Endothelial cell of umbilical vein (primary cell): ENCODE measurements at regions not wholly inside any gene's neighbourhood (a gene's known extent, or its start where the extent isn't known, plus 50 kb on each side); places are given as distances from the start of the nearest gene placed in this dataset.

Experiments used
- BruUV-seq: library from RNA; stranded (reverse); fragments of 400-500 nt; replicated peaks from 2 replicates; lab custom pipeline; 2021; lab: Mats Ljungman, UMichigan
- CTCF ChIA-PET: fragments of 300-600, 350-600 bp; sonication (Branson Sonifier 250); formaldehyde crosslinking; loops from one replicate; lab custom pipeline; 2021; ENCODE audit warnings: antibody characterized with exemption, inconsistent platforms; lab: Charles Lee
- POLR2A ChIA-PET: fragments of 300-600, 350-600 bp; sonication (Branson Sonifier 250); formaldehyde crosslinking; loops from one replicate; lab custom pipeline; 2021; ENCODE audit warnings: antibody characterized with exemption, inconsistent platforms; lab: Charles Lee
- DNase-seq: peaks from one replicate; pipeline ENCODE4 v3.0.0-alpha.2; 2011; ENCODE audit warnings: low read depth, low spot score
- FAIRE-seq: peaks from 2 replicates; lab custom pipeline; 2011; peaks lifted over from hg19 to GRCh38; lab: Jason Lieb, UNC
- H2AFZ ChIP-seq: 2 replicates; pipeline ENCODE4 v1.6.0; 2012; ENCODE audit warnings: low read depth, low read length, control low read depth, inconsistent platforms
- H3K27ac ChIP-seq: 2 replicates; pipeline ENCODE4 v1.5.1; 2011; ENCODE audit warnings: low read depth, mild to moderate bottlenecking, control low read depth, low read length, moderate library complexity; ENCODE audit not compliant: insufficient read depth
- H3K27me3 ChIP-seq, 2 experiments: 2 replicates each; pipeline versions ENCODE4 v1.6.0 to v1.6.1; 2011; ENCODE audit warnings: low read length in 2 of 2, mixed read lengths in 1 of 2; ENCODE audit not compliant: control insufficient read depth in 2 of 2, insufficient read depth in 2 of 2
- H3K36me3 ChIP-seq, 2 experiments: 2 replicates in 1 of 2; 3 replicates in 1 of 2; pipeline ENCODE4 v1.5.1; 2011; ENCODE audit warnings: low read length in 2 of 2, mild to moderate bottlenecking in 1 of 2, moderate library complexity in 1 of 2; ENCODE audit not compliant: control insufficient read depth in 2 of 2, insufficient read depth in 2 of 2; ENCODE audit errors: extremely low read depth in 1 of 2
- H3K4me1 ChIP-seq: 3 replicates; pipeline ENCODE4 v1.5.1; 2011; ENCODE audit warnings: mild to moderate bottlenecking, low read length; ENCODE audit not compliant: control insufficient read depth, insufficient read depth; ENCODE audit errors: extremely low read depth
- H3K4me2 ChIP-seq: 2 replicates; pipeline ENCODE4 v1.6.1; 2011; ENCODE audit warnings: low read length, control low read depth, mixed read lengths; ENCODE audit not compliant: insufficient read depth
- H3K4me3 ChIP-seq, 3 experiments: fragments of 200-600 bp in 1 of 3; sonication (generic), shearing (Covaris generic) in 1 of 3; replicated peaks in 1 of 3; 2 replicates each; pipeline ENCODE4 v1.5.1; 2011 to 2016; ENCODE audit warnings: control low read depth in 3 of 3, low read length in 3 of 3, mild to moderate bottlenecking in 2 of 3, inconsistent platforms in 1 of 3, low read depth in 1 of 3, moderate library complexity in 1 of 3; ENCODE audit not compliant: insufficient read depth in 1 of 3
- H3K79me2 ChIP-seq: 2 replicates; pipeline ENCODE4 v1.6.0; 2012; ENCODE audit warnings: low read length, inconsistent platforms; ENCODE audit not compliant: control insufficient read depth, insufficient read depth
- H3K9ac ChIP-seq: replicated peaks from 2 replicates; pipeline ENCODE3; 2011; ENCODE audit warnings: low read length, control low read depth; ENCODE audit not compliant: insufficient read depth; ENCODE audit errors: extremely low read depth
- H3K9me1 ChIP-seq: replicated peaks from 3 replicates; pipeline ENCODE4 v1.6.0; 2011; ENCODE audit warnings: mild to moderate bottlenecking, low read length; ENCODE audit not compliant: control insufficient read depth, insufficient read depth; ENCODE audit errors: extremely low read depth
- H3K9me3 ChIP-seq: replicated peaks from 2 replicates; pipeline ENCODE4 v1.5.1; 2012; ENCODE audit warnings: low read length, inconsistent platforms; ENCODE audit not compliant: control insufficient read depth, insufficient read depth
- H4K20me1 ChIP-seq: replicated peaks from 2 replicates; pipeline ENCODE3; 2011; ENCODE audit warnings: mild to moderate bottlenecking, low read length; ENCODE audit not compliant: control insufficient read depth, insufficient read depth; ENCODE audit errors: extremely low read depth
- CTCF ChIP-seq, 2 donors: IDR thresholded peaks; 1 replicate in 1 of 2; 2 replicates in 1 of 2; pipeline ENCODE4 v1.5.1; 2011; ENCODE audit warnings: low read length in 2 of 2, mild to moderate bottlenecking in 2 of 2, moderate library complexity in 2 of 2, control low read depth in 1 of 2, inconsistent platforms in 1 of 2, low read depth in 1 of 2; ENCODE audit not compliant: insufficient read depth in 1 of 2; ENCODE audit errors: extremely low read depth in 1 of 2
- EZH2 ChIP-seq: IDR thresholded peaks from 2 replicates; pipeline ENCODE4 v1.6.1; 2012; ENCODE audit warnings: borderline replicate concordance, low read depth, mild to moderate bottlenecking, moderate library complexity, low read length, inconsistent platforms; ENCODE audit not compliant: severe bottlenecking
- FOS ChIP-seq: IDR thresholded peaks from 2 replicates; pipeline ENCODE4 v1.6.1; 2011; ENCODE audit warnings: mild to moderate bottlenecking, low read length, moderate library complexity, borderline replicate concordance; ENCODE audit not compliant: insufficient read depth
- GATA2 ChIP-seq: IDR thresholded peaks from 2 replicates; pipeline ENCODE4 v1.7.0; 2011; ENCODE audit warnings: low read depth, mild to moderate bottlenecking, moderate library complexity, mixed read lengths, low read length; ENCODE audit not compliant: insufficient read length, insufficient read depth
- JUN ChIP-seq: IDR thresholded peaks from 2 replicates; pipeline ENCODE4 v1.6.1; 2011; ENCODE audit warnings: borderline replicate concordance, low read depth; ENCODE audit not compliant: insufficient read length, insufficient read depth
- MYC ChIP-seq: IDR thresholded peaks from one replicate; pipeline ENCODE4 v1.6.1; 2011; ENCODE audit warnings: mild to moderate bottlenecking, low read depth, low read length
- POLR2A ChIP-seq: IDR thresholded peaks from 2 replicates; pipeline ENCODE4 v1.6.1; 2012; ENCODE audit warnings: low read depth, mild to moderate bottlenecking, control low read depth, low read length
- POLR2AphosphoS5 ChIP-seq: IDR thresholded peaks from 2 replicates; pipeline ENCODE4 v1.6.1; 2012; ENCODE audit warnings: low read depth, mild to moderate bottlenecking, control low read depth, low read length, moderate library complexity; ENCODE audit not compliant: insufficient read depth
- dilution Hi-C: fragments of 300-500 bp; cut with MboI; formaldehyde crosslinking; loops from one replicate; pipeline ENCODE4 v1.15.0; 2019; ENCODE audit warnings: low sequenced_read_pairs; ENCODE audit not compliant: extremely low pct_ligation_motif_present
- intact Hi-C: fragments of 100-400 bp; cut with micrococcal nuclease; formaldehyde crosslinking; loops from one replicate; pipeline ENCODE4 v1.10.0; 2022
- TF ChIP-seq, protein P1 (sequence below): IDR thresholded peaks from 2 replicates; pipeline ENCODE4 v1.6.1; 2011; ENCODE audit not compliant: insufficient read depth, insufficient read length

- no peak overlapping the region for H3K4me3 ChIP-seq
- ChIA-PET CTCF (no interaction called here), POLR2A (interaction anchor here (0.7 kb wide), 1 partner anchor 26 kb away, joined by 3 read pairs; no protein-coding TSS in a partner anchor)
- intact Hi-C loops (no loop called here), dilution Hi-C loops (no loop called here)
- no peaks in the 10 kb centered on the region for H3K79me2 ChIP-seq
- FAIRE-seq (no peak), DNase-seq (no peak)
- no peak overlapping the region for H3K9ac ChIP-seq
- H3K27ac ChIP-seq = no peak overlapping the region
- no peaks in the 10 kb centered on the region for H3K9me1 ChIP-seq
- H2AFZ ChIP-seq = no peak overlapping the region
- no peaks in the 10 kb centered on the region for H3K36me3 ChIP-seq
- H3K9me3 ChIP-seq = no peaks in the 10 kb centered on the region
- no peaks in the 10 kb centered on the region for H3K4me1 ChIP-seq
- H3K27me3 ChIP-seq = no peaks in the 10 kb centered on the region
- no TSS peak for BruUV-seq
- H4K20me1 ChIP-seq = no peaks in the 10 kb centered on the region
- TF ChIP-seq POLR2A (no peak), GATA2 (no peak), MYC (no peak), JUN (no peak), FOS (no peak), POLR2AphosphoS5 (no peak), CTCF (IDR thresholded peaks at IDR 0.05; ENCODE audit: extremely low read depth in 1 of 2, insufficient read depth in 1 of 2, low read depth in 1 of 2, low read length in 2 of 2) (no peak), EZH2 (no peak)
- TF ChIP-seq, protein P1, sequence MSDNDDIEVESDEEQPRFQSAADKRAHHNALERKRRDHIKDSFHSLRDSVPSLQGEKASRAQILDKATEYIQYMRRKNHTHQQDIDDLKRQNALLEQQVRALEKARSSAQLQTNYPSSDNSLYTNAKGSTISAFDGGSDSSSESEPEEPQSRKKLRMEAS = no peak
- no peak overlapping the region for H3K4me2 ChIP-seq
Observed at GRCh38 chr1:229012823-229013222, 258.1 kb upstream of the RAB4A start.
